ENCODE measurements at regions not wholly inside any gene's neighbourhood (a gene's known extent, or its start where the extent isn't known, plus 50 kb on each side); places are given as distances from the start of the nearest gene placed in this dataset.

GRCh38 chr9:36484124-36484523 lies 84.1 kb upstream of the RNF38 start:
- no peak for TF ChIP-seq FOXP2 (optimal IDR thresholded peaks at IDR 0.05; ENCODE audit: borderline replicate concordance, extremely low read depth, extremely low read length, insufficient read depth)
- TF ChIP-seq TAF1 (IDR thresholded peaks at IDR 0.05; ENCODE audit: borderline replicate concordance, insufficient read depth, low read length): no peak
- no peak for TF ChIP-seq POLR2AphosphoS5 (IDR thresholded peaks at IDR 0.05; ENCODE audit: low read depth, low read length)
- TF ChIP-seq REST (IDR thresholded peaks at IDR 0.05; ENCODE audit: insufficient read depth in 1 of 2, low read depth in 2 of 2, low read length in 2 of 2): no peak
- TF ChIP-seq SIN3A (IDR thresholded peaks at IDR 0.05; ENCODE audit: borderline replicate concordance, insufficient read depth, low read length): no peak

- TF ChIP-seq REST (IDR thresholded peaks at IDR 0.05; ENCODE audit: insufficient read depth in 1 of 2, low read depth in 2 of 2, low read length in 2 of 2) (no peak), FOXP2 (optimal IDR thresholded peaks at IDR 0.05; ENCODE audit: borderline replicate concordance, extremely low read depth, extremely low read length, insufficient read depth) (no peak), SIN3A (IDR thresholded peaks at IDR 0.05; ENCODE audit: borderline replicate concordance, insufficient read depth, low read length) (no peak), POLR2AphosphoS5 (IDR thresholded peaks at IDR 0.05; ENCODE audit: low read depth, low read length) (no peak), TAF1 (IDR thresholded peaks at IDR 0.05; ENCODE audit: borderline replicate concordance, insufficient read depth, low read length) (no peak)
Observed at GRCh38 chr9:36479101-36479500, 79.0 kb upstream of the RNF38 start.

DNA sequence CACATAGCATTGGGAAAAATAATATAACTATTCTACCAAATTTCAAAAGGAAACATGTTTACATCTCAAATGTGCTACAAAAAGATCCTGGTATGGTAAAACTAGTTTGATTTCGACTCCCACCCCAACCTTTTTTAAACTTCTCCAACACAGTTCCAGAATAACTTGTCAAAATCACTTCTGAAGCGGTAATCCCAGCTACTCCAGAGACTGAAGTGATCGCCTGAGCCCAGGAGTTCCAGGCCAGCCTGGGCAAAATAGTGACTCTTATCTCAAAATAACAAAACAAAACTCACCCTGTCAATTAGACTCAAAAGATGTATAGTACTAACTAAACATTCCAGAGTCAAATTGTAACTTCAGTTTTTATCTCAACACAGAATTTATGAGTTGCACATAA lies 71.3 kb upstream of the RNF38 start:
- TF ChIP-seq TAF1 (IDR thresholded peaks at IDR 0.05; ENCODE audit: borderline replicate concordance, insufficient read depth, low read length) (no peak), POLR2AphosphoS5 (IDR thresholded peaks at IDR 0.05; ENCODE audit: low read depth, low read length) (no peak), FOXP2 (optimal IDR thresholded peaks at IDR 0.05; ENCODE audit: borderline replicate concordance, extremely low read depth, extremely low read length, insufficient read depth) (no peak), SIN3A (IDR thresholded peaks at IDR 0.05; ENCODE audit: borderline replicate concordance, insufficient read depth, low read length) (no peak), REST (IDR thresholded peaks at IDR 0.05; ENCODE audit: insufficient read depth in 1 of 2, low read depth in 2 of 2, low read length in 2 of 2) (no peak)

- TF ChIP-seq SIN3A (IDR thresholded peaks at IDR 0.05; ENCODE audit: borderline replicate concordance, insufficient read depth, low read length) (no peak), POLR2AphosphoS5 (IDR thresholded peaks at IDR 0.05; ENCODE audit: low read depth, low read length) (no peak), REST (IDR thresholded peaks at IDR 0.05; ENCODE audit: insufficient read depth in 1 of 2, low read depth in 2 of 2, low read length in 2 of 2) (no peak), TAF1 (IDR thresholded peaks at IDR 0.05; ENCODE audit: borderline replicate concordance, insufficient read depth, low read length) (no peak)
Observed at GRCh38 chr9:36470643-36471290, 70.7 kb upstream of the RNF38 start.

DNA sequence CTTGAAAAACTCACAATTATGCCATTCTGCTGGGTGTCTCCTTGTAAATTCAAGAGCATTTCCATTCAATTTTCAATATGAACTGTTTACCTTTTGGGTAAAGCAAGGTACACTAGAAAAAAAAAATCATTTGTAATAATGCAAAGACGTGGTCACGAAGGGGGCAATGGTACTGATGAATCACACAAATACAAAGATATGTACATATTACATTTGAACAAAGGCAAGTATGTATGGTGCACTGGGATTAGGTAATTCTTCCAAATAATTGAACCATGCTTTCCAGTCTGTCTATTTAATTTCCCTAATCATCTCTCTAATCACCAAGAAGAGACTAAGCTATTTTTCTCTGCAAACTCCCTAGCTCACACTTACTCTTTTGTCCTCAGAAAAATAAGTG lies 63.4 kb upstream of the RNF38 start:
- TF ChIP-seq FOXP2 (optimal IDR thresholded peaks at IDR 0.05; ENCODE audit: borderline replicate concordance, extremely low read depth, extremely low read length, insufficient read depth): no peak
- no peak for TF ChIP-seq TAF1 (IDR thresholded peaks at IDR 0.05; ENCODE audit: borderline replicate concordance, insufficient read depth, low read length)
- no peak for TF ChIP-seq POLR2AphosphoS5 (IDR thresholded peaks at IDR 0.05; ENCODE audit: low read depth, low read length)
- no peak for TF ChIP-seq SIN3A (IDR thresholded peaks at IDR 0.05; ENCODE audit: borderline replicate concordance, insufficient read depth, low read length)
- no peak for TF ChIP-seq REST (IDR thresholded peaks at IDR 0.05; ENCODE audit: insufficient read depth in 1 of 2, low read depth in 2 of 2, low read length in 2 of 2)

Measured in PFSK-1 (cell line).